GM12878 (cell line): ENCODE measurements at regions not wholly inside any gene's neighbourhood (a gene's known extent, or its start where the extent isn't known, plus 50 kb on each side); places are given as distances from the start of the nearest gene placed in this dataset.

Experiments used
- ATAC-seq: fragments of 200-7000 bp; cut with Tn5 transposase; 3 replicates; pipeline ENCODE4 v1.9.1; 2020; ENCODE audit warnings: mild to moderate bottlenecking, moderate library complexity
- BruUV-seq: library from RNA; stranded (reverse); fragments of 400-500 nt; replicated peaks from 2 replicates; lab custom pipeline; 2021; lab: Mats Ljungman, UMichigan
- CTCF ChIA-PET: fragments of 300-600 bp; sonication (Branson Sonifier 250); formaldehyde crosslinking; extraction: SDS; loops from one replicate; lab custom pipeline; 2021; ENCODE audit warnings: inconsistent platforms; lab: Yijun Ruan, JAX
- POLR2A ChIA-PET: fragments of 350-600 bp; formaldehyde crosslinking; extraction: SDS; loops from one replicate; lab custom pipeline; 2021; ENCODE audit warnings: inconsistent platforms; lab: Charles Lee
- RAD21 ChIA-PET: fragments of 300-600 bp; sonication (Branson Sonifier 250); formaldehyde crosslinking; loops from one replicate; lab custom pipeline; 2023; ENCODE audit warnings: antibody characterized with exemption; ENCODE audit not compliant: unreplicated experiment; lab: Charles Lee
- SMC1A ChIA-PET: fragments of 300-600 bp; sonication (Branson Sonifier 250); formaldehyde crosslinking; loops from one replicate; lab custom pipeline; 2023; ENCODE audit not compliant: unreplicated experiment, uncharacterized antibody; lab: Charles Lee
- DNase-seq: peaks from one replicate; pipeline ENCODE4 v3.0.0-alpha.2; 2011; ENCODE audit warnings: low read depth, low spot score
- FAIRE-seq: peaks from 3 replicates; lab custom pipeline; 2011; peaks lifted over from hg19 to GRCh38; lab: Jason Lieb, UNC
- H2AFZ ChIP-seq: 2 replicates; pipeline ENCODE4 v1.6.0; 2011; ENCODE audit warnings: low read depth, low read length, control low read depth; ENCODE audit not compliant: control insufficient read depth
- H3K27ac ChIP-seq: 2 replicates; pipeline ENCODE4 v1.5.1; 2011; ENCODE audit warnings: control low read depth; ENCODE audit not compliant: control insufficient read depth, insufficient read depth
- H3K27me3 ChIP-seq, 2 experiments: replicated peaks in 1 of 2; 2 replicates each; pipeline versions ENCODE4 v1.6.0 to v1.6.1; 2011; ENCODE audit warnings: low read length in 1 of 2; ENCODE audit not compliant: control insufficient read depth in 2 of 2, insufficient read depth in 2 of 2
- H3K36me3 ChIP-seq, 2 experiments: 2 replicates each; pipeline ENCODE4 v1.5.1; 2011; ENCODE audit warnings: low read length in 1 of 2; ENCODE audit not compliant: control insufficient read depth in 2 of 2, insufficient read depth in 2 of 2
- H3K4me1 ChIP-seq: 2 replicates; pipeline ENCODE4 v1.6.1; 2011; ENCODE audit warnings: mild to moderate bottlenecking, low read length, moderate library complexity, mixed read lengths; ENCODE audit not compliant: control insufficient read depth, insufficient read depth
- H3K4me2 ChIP-seq: 2 replicates; pipeline ENCODE4 v1.6.0; 2011; ENCODE audit warnings: control low read depth; ENCODE audit not compliant: control insufficient read depth, insufficient read depth
- H3K4me3 ChIP-seq: fragments of 200-600 bp; sonication (generic); 2 replicates; pipeline ENCODE4 v1.5.1; 2016
- H3K79me2 ChIP-seq: 2 replicates; pipeline ENCODE4 v1.6.0; 2011; ENCODE audit warnings: low read length; ENCODE audit not compliant: control insufficient read depth, insufficient read depth
- H3K9ac ChIP-seq: 2 replicates; pipeline ENCODE4 v1.8.0; 2011; ENCODE audit warnings: low read length, control low read depth, mixed read lengths; ENCODE audit not compliant: control insufficient read depth, insufficient read depth
- H3K9me3 ChIP-seq: replicated peaks from 3 replicates; pipeline ENCODE4 v1.5.1; 2011; ENCODE audit warnings: mild to moderate bottlenecking, low read length; ENCODE audit not compliant: control insufficient read depth, insufficient read depth
- H4K20me1 ChIP-seq: 2 replicates; pipeline ENCODE4 v1.6.0; 2011; ENCODE audit not compliant: control insufficient read depth, insufficient read depth
- MTA3 ChIP-seq: IDR thresholded peaks from 2 replicates; pipeline ENCODE4 v1.6.1; 2012; ENCODE audit warnings: low read length, inconsistent platforms, borderline replicate concordance
- MXI1 ChIP-seq: fragments of 150-350 bp; IDR thresholded peaks from 2 replicates; pipeline ENCODE4 v1.6.1; 2011; ENCODE audit warnings: low read depth, mild to moderate bottlenecking, inconsistent platforms, low read length, improper control_type of control experiment
- NR2C1 ChIP-seq: fragments of 450-650 bp; IDR thresholded peaks from 2 replicates; pipeline ENCODE4 v1.6.1; 2017; ENCODE audit warnings: antibody characterized with exemption, mild to moderate bottlenecking, moderate library complexity
- STAT1 ChIP-seq: fragments of 450-650 bp; conservative IDR thresholded peaks from 2 replicates; pipeline ENCODE4 v1.6.1; 2014; ENCODE audit warnings: antibody characterized with exemption, mild to moderate bottlenecking
- ZBTB4 ChIP-seq: fragments of 450-650 bp; formaldehyde crosslinking; IDR thresholded peaks from 2 replicates; pipeline ENCODE4 v1.4.0; 2022; ENCODE audit warnings: mild to moderate bottlenecking, moderate library complexity
- ZNF217 ChIP-seq: fragments of 450-650 bp; IDR thresholded peaks from 2 replicates; pipeline ENCODE4 v1.6.1; 2017; ENCODE audit warnings: antibody characterized with exemption, mild to moderate bottlenecking
- WGBS: methylation state at CpG from one replicate; pipeline ENCODE4 v1.1.6; 2016; ENCODE audit warnings: low lambda C conversion rate; ENCODE audit not compliant: insufficient replicate concordance, insufficient coverage; ENCODE audit errors: missing lambda C conversion rate; 5-methylcytosine and 5-hydroxymethylcytosine counted together
- in situ Hi-C: fragments of 300-500 bp; cut with MboI; formaldehyde crosslinking; loops from 9 replicates; pipeline ENCODE4 v1.14.3; 2018; ENCODE audit warnings: mixed read lengths
- intact Hi-C: fragments of 100-400 bp; cut with micrococcal nuclease; formaldehyde crosslinking; loops from one replicate; pipeline ENCODE4 v1.14.2; 2022; ENCODE audit not compliant: unreplicated experiment

DNA sequence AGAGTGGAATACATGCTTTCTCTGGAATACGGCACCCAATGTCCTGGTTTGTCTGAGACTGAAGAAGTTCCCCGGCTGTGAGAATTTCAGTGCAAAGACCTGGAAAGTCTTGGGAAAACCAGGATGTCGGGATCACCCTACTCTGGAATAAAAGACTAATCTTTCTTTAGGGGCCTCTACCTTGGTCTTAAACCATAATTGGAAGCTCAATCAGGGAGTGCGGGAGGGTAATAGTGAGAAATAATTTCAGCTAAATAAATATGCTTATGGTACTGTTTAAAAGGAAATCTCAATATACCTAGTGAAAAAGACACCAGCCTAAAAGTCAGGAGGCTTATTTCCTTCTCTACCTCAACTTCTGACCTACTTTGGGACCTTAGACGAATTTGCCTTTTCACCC, 236.1 kb upstream of the GLI3 start:
- RAD21 ChIA-PET: no interaction called here

More for the DNA sequence above, 236.1 kb upstream of the GLI3 start:
- H2AFZ ChIP-seq: no peak overlapping the region
- intact Hi-C loops: no loop called here
- H3K9me3 ChIP-seq: no peaks in the 10 kb centered on the region; the same call in 2 of the 3 replicates
- 36% methylated on average over 5 of the region's 5 CpGs for WGBS
- H3K4me3 ChIP-seq: no peak overlapping the region
- no peaks in the 10 kb centered on the region for H3K4me1 ChIP-seq
- DNase-seq (no peak), FAIRE-seq (no peak), ATAC-seq (no peak)
- H4K20me1 ChIP-seq: no peaks in the 10 kb centered on the region
- ChIA-PET SMC1A (interaction anchor here (0.8 to 1.3 kb wide), 2 partner anchors 15 to 17 kb away, joined by 3 to 4 read pairs; no protein-coding TSS in a partner anchor), CTCF (interaction anchor here (0.7 kb wide), 1 partner anchor 85 kb away, joined by 3 read pairs; no protein-coding TSS in a partner anchor)
- H3K27me3 ChIP-seq: no peaks in the 10 kb centered on the region
- no TSS peak for BruUV-seq
- H3K79me2 ChIP-seq: no peaks in the 10 kb centered on the region
- H3K4me2 ChIP-seq: no peak overlapping the region
- H3K9ac ChIP-seq: no peak overlapping the region
- TF ChIP-seq MXI1 (no peak), NR2C1 (no peak), MTA3 (no peak), ZNF217 (no peak), STAT1 (no peak), ZBTB4 (CRISPR knock-in tag) (no peak)
- TF ChIP-seq, all 136 proteins: peak for 0
- in situ Hi-C loops: no loop called here
- POLR2A ChIA-PET: no interaction called here
- Histone ChIP-seq H3K36me3 (no peaks in the 10 kb centered on the region), H3K27ac (no peak overlapping the region)
